HG02678 (cell line): ENCODE measurements at regions not wholly inside any gene's neighbourhood (a gene's known extent, or its start where the extent isn't known, plus 50 kb on each side); places are given as distances from the start of the nearest gene placed in this dataset.

ENCODE experiments used
- ATAC-seq: cut with Tn5 transposase; IDR thresholded peaks from one replicate; pipeline ENCODE4 v1.9.1; 2021; ENCODE audit warnings: mild to moderate bottlenecking, moderate library complexity; ENCODE audit not compliant: unreplicated experiment

DNA sequence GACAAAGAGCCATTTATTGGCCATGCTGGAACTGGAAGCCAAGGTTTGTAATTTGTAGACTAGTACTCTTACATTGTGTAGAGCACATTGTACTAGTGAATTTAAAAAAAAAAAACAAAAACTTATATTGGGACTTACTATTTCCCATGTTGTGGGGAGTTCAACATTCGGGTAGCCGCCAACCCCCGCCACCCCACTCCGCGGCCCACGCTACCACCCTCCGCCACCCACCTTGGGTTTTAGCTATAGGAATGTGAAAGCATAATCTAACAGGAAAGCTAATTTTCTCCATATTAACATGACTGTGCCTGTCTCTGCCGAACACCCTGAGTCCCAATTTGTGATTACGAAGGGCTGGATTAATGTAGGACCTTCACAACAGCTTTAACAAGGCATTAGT lies 275.8 kb downstream of the FIGN start:
- no peak for ATAC-seq

DNA sequence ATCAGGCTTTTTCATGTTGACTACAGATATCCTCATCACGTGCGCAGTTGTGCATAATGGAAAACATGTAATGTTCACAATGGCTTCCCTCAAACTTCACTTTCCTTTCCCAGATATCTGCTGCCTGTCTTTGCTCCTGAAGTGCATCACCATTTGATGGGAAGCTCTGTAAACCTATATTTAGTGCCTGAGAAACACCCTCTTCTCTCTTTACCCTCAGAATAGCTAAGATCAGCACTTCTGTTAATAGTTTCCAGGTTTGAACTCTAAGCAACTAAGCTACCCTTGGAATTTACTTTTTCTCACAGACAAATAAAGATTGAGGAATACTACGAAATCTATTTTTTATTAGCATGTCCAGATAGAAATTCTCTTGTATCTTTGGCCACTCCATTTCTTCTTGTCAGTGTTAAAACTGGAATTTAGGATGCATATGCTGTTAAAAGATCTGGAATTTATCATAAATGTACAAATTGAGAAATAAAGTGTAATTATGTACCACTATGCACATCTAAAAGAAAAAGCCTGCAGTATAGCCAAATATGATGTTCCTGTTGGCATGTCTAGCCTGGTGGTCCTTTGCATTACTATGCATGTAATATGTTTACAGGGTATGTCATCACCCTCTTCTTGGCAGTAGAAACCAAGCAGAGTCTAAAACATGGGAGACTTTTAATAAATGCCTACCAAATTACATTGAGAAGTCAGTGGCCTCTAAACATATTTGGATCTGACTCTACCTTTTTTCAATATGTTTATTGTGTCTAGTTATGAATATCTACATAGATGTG lies 278.7 kb downstream of the FIGN start:
- ATAC-seq = no peak

DNA sequence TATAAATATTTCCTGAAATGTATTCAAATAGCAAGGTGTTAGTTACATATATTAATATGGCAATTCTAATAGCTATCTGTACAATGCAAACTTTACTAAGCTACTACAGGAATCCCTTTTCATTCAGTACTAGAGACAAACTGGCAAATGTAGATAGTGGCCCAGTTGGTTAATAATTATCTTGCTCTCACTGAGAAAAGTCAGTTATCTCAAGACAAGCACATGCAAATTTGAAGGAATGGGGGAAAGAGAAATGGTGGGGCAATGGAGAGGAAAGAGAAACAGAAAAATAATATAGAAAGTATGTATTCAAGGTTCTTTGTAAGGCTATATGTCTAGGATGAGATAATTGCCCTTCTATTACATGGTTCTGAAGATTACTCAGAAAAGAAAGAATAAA lies 280.0 kb downstream of the FIGN start:
- ATAC-seq = peak; percentile 96

DNA sequence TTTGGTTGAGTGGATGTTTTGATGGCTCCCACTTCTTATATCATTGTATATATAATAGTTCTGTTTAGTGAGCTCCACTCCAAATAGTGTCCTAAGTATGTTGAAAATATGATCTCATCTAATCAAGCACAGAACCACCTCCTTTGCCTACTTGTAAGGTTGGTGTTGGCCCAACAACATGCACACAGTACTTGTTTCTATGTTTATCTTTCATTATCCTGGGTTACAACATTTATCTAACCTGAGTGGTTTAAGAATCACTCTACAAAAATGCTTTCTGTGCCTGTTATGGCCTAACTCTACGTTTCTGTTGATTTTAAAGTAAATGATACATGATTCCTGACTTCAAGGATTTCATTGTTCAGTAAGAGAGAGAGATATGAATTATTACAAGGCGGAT lies 281.9 kb downstream of the FIGN start:
- no peak for ATAC-seq

DNA sequence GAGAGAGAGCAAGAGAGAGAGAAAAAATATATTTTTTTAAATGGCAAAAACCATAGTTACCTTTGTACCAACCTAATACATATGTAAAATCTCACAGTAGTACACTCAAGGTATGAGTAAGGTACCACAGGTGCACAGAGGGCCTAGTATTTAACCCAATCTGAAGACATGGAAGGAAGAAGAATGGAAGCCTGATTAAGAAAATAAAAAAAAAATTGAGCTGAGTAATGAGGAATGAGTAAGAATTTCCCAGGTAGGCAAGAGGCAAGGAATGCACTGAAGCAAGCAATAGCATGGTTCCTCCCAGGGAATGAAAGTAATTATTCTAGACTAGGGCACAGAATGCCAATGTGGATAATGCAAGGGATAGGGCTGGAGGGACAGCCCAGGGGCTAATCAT lies 294.2 kb downstream of the FIGN start:
- ATAC-seq = no peak

DNA sequence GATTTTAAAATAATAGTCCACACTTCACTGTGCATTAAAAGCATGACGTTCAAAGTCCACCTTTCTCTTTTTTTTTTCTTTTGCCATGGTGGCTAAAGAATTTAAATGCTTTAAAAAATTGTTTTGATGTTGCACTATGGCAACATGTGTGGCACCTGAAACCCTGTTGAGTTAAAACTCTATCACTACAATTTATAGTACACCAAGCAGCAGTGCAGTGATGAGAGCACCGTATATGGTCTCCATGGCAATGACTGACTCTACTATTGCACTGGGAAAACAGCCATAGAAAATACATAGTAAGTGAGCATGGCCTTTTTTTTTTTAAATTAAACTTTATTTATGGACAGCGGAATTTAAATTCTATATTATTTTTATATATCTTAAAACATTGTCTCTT lies 298.8 kb downstream of the FIGN start:
- no peak for ATAC-seq

DNA sequence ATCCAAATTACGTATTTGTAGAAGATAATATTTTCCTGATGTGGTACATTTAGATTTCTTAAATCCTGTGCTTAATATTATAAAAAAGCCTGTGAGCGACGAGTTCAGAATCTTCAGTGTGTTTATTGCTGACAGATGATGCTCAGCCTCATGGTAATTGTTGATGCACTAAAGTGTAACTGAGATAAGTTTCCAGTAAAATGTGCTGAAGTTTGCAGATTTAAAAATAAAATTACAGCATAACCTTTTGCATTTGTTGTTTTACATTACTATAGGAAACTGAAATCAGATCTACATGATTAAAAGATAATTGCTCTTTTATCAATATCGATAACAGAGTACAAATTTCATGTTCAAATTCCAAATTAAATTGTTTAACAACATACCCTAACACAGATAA lies 307.6 kb downstream of the FIGN start:
- no peak for ATAC-seq

DNA sequence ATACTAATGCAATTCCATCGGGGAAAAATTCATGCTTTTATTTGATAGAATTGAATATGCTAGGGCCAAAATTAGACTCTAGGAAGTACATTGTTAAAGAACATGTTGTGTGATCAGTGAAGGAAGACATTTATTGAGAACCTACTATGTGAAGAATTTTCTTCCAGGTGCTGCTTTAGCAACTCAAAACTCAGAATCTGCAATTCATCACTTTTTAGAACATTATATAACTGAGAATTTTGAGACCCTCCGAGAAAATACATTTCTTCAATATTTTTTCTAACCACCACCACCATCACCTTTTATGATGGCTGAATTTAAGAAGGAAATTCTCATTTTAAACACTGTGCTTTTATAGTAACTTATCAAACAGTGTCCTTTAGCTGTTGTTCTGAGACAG lies 315.2 kb downstream of the FIGN start:
- ATAC-seq = no peak

DNA sequence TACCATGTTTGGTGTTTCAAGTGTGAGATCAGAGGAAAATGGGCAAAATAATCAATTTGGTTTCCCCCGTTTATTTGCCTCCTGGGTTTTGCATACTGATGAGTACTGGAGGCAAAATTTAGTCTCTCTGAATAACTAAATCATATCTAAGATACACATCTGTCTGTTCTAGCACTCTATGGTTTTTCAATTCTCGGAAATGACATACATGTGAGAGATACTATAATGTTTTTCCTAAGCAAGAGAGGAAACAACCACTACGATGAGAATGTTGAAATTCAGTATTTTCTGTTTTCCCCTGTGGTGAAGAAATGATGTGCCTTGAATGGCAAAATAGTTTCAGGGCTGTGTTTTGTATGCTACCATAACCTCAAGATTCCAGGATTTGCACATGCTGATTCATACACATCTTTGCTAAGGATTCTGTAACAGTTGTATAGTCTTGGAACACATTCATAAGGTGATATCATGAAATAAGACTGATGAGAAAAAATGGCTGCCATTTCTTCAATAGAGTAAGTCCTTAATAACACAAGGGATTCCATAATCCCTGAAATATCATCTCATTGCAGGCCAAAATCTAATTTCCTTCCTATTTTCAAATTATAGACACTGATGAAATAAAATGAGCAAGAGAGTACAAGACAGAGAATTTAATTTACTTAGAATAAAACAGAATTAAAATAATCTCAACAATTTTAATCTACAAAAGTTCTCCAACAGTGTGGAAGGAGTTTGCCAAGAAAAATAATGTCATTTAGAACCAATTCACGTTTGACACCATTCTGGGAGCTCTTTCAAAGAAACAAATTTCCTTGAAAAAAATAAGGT lies 316.6 kb downstream of the FIGN start:
- no peak for ATAC-seq

DNA sequence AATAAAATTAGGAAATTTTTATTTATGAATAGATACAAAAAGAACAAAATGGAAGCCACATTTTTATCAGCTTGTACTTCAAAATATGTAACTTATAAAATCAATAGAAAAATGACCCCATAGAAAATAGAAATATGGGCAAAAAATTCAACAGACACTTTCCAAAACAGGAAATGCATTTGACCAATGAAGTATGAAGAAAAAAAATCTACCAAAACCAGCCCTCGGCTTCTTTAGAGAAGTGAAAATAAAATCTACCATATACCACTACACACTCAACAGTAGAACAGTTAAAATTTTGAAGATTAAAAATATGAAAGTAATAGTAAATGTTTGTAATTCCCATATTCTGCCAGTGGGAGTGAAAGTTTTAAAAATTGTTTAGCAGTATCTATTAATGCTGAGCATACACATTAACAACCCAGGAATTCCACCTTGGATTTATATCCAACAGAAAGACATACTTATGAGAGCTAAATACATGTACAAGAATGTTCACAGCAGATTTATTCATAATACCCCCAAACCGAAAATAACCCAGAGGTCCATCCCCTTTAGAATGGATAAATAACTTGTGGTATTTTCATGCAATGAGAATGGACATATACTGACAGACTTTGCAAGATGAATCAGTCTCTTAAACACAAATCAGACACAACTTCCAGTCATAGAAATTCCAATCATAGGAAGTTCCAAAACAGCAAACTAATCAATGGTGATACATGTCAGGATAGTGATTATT lies 318.0 kb downstream of the FIGN start:
- ATAC-seq = peak; percentile 95

DNA sequence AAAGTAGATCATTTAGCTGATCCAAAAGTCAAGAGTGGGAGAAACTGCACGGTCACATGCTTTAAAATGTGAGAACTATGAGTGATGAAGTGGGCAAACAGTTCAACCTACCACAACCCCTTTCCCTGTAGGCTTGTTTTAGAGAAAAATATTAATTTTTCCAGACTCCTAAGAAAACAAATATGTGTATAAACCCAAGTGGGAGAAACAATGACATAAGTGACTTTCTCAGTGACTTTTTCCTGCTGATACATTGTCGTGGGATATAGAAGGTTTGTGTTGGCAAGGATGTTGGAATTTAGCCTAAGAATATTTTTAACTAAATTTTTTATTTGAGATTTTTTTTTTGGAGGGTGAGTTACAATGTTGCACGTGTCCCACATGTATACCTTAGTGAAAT lies 321.7 kb downstream of the FIGN start:
- ATAC-seq = no peak

DNA sequence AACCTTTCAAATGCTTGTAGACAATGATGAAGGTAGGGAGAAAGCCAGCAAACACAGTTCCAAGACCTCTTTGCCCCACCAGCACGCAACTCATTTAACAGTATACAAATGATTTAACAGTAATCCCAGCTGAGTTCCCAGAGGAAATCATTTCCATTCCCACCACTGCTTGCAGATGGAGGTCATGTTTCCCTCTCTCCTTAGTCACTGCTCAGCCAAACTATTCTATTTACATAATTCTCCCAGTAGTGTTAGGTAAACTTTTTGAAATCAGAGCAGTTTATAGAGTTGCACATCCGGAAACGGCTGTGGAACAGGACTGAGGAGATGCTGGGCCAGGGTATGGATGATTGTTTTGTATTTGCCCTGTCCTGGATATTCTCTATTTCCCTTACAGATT lies 328.5 kb downstream of the FIGN start:
- no peak for ATAC-seq

DNA sequence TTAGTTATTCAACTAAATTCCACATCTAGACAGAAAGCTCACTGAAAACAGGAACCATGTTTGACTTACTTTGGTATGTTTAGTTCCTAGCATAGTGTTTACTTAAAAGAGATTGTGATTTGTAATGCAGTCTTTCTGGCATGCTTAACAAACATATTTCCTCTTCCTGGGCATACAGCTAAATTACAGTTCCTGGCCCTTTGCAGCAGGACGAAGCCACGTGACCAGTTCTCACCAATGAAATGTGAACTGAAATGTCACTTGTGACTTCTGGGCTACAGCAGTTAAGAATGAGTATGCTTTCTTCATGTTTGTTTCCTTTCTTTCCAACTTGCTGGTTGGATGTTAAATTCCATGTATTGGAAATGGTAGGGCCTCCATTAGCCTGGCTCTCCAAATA lies 330.5 kb downstream of the FIGN start:
- no peak for ATAC-seq

DNA sequence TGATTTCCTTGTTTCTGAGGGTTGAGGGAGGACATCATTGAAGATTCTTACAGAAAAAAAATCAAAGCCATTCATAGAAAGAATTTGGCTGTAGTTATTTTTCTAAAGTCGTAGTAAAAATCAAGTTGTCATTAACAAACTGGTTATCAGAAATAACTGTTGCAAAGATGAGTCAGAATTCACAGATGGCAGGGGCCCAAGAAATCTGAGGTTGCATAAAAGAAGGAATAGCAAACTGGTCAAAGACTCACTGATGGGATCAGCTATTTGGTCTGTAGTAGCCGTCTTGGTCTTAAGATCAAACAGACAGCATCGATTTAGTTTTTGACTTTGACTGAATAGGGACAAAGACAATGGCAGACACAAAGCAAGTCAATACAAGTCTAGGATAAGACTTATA lies 334.3 kb downstream of the FIGN start:
- ATAC-seq = no peak

DNA sequence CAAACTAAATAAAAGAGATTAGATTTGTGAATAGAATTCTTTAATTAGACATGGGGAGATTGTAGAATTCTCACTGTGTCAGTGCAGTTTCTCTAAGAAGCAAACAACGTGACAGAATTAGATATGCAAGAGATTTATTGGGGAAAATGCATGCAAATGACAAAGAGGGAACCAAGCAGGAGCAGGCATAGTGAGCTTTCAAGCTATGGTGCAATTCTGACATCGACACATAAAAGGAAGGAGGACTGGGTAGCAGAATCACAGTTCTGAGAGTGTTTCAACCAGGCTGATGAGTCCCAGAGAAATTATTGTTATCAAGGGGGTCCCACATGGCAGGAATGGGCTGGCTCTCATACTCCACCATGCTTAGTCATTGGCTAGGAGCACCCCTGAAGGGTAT lies 338.4 kb downstream of the FIGN start:
- ATAC-seq = no peak

DNA sequence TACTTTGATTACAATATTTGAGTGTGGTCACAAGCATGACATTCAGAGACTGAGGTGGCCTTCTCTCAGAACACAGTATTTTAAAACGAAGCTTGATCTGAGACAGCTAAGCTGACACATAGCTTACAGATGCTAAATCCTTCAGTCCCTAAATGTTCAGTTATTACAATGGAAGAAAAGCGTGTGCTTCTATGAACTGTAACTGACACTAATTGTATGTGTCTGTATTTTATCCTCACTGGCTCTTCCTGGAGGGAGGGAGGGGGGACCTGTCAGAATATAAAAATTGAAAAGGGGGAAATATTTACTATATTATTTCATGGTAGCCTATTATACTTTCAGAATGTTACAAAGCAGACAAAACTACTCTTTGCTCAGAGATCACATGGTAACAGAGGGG lies 340.2 kb downstream of the FIGN start:
- no peak for ATAC-seq

DNA sequence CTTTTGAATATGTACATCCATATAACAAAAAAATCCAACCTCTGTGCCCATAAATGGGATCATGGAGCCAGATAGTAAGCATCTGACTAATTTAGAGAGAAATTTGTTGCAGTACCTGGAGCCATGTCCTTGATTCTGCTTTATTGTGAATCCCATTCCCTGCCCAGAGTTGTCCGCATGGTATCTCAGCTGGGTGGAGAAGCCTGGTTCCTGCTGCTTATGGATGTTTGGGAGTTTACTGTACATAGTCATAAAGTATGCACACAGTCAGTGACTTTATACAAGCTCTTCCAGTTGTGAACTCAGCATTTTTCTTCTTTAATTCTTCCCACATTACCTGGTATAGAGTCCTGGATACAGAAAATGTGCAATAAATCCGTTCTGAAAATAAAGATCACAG lies 346.0 kb downstream of the FIGN start:
- ATAC-seq = no peak

DNA sequence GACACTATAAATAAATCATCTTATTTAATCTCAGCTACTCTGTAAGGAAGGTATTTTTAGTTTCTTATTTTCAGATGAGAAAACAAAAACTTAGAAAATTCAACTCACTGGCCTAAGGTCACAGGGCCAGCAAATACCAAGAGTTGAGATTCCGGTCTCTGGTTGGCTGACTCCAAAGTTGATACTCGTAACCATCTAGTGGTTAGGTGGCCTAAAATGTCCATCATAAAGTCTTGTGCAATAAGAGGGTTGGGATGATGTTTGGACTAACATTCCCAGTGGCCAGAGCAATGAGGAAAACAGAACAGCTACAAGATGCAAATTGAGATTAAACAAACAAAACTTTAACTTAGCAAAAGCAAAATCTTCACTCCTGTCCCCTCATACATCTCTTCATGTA lies 360.3 kb downstream of the FIGN start:
- no peak for ATAC-seq

DNA sequence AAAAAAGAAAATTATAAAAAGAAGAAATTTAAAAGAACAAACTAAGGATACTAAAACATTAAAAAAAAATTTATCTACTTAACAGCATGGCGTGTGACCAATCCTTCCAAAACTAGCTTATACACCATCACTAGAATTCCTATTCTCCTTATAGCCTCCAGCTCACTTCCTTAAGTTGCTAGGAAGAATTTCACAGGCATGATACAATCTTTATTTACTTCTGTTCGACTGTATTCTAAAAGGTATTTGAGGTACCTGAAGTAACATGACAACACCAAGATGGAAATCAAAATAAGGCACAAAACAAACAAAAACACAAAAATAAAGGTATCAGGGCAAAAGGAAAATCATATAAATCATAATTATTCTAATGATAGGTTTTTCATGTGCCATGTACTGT lies 360.7 kb downstream of the FIGN start:
- ATAC-seq = no peak

DNA sequence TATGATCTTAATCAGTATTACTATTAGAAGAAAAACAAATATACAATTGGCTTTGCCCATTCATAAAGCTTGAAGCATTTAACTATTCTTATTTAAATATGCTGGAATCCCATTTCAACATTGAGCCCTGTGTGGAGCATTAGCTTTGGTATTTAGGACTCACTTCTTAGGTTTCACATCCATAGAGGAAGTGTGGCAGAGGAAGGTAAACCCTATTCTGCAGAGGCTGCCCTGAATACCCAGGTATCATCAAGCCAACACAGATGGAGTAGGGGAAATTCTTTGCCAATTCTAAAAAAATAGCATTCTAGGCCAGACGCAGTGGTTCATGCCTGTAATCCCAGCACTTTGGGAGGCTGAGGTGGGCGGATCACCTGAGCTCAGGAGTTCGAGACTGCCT lies 361.5 kb downstream of the FIGN start:
- no peak for ATAC-seq

DNA sequence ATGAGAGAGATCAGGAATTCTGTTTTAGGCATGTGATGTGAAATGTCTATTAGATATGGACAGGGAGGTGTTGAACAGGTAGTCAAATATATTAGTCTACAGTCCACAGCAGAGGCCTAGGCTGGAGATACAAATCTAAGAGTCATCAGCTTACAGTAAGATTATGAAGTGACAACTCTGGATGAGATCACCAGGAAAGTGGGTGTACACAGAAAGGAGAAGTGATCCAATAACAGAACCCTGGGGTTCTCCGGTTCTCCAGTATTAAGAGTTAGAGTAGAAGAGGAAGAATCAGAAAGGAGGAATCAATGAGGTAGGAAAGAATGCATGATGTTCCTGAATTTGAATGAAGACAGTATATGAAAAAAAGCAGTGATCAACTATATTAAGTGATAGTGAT lies 362.3 kb downstream of the FIGN start:
- no peak for ATAC-seq
